WI38 (cell line): ENCODE measurements at regions not wholly inside any gene's neighbourhood (a gene's known extent, or its start where the extent isn't known, plus 50 kb on each side); places are given as distances from the start of the nearest gene placed in this dataset.

ENCODE experiments used
- H3K4me3 ChIP-seq: 2 replicates; pipeline ENCODE4 v1.5.1; 2011; ENCODE audit warnings: low read depth, mild to moderate bottlenecking, control low read depth, low read length
- TF ChIP-seq, protein P1 (sequence below): IDR thresholded peaks from 2 replicates; pipeline ENCODE4 v1.5.1; 2012; ENCODE audit warnings: low read depth, mild to moderate bottlenecking, control low read depth, low read length

DNA sequence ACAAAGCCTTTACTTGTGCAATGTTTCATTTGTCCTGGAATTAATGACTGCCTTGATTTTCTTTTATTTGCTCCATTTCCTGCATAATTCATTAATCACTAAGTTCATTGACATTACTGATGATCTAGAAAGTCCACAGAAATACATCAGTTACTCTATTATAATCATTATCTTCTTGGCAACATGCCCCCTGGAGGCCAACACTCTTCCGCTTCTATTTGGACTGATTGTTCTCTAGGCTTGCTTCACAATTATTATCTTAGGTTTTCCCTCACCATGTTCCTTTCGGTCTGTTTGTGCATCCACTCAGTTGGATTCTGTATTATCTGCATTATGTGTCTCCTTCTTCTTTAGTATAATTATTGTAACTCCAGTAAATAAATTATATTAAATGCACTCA lies 461.0 kb upstream of the CDH2 start:
- TF ChIP-seq, protein P1, sequence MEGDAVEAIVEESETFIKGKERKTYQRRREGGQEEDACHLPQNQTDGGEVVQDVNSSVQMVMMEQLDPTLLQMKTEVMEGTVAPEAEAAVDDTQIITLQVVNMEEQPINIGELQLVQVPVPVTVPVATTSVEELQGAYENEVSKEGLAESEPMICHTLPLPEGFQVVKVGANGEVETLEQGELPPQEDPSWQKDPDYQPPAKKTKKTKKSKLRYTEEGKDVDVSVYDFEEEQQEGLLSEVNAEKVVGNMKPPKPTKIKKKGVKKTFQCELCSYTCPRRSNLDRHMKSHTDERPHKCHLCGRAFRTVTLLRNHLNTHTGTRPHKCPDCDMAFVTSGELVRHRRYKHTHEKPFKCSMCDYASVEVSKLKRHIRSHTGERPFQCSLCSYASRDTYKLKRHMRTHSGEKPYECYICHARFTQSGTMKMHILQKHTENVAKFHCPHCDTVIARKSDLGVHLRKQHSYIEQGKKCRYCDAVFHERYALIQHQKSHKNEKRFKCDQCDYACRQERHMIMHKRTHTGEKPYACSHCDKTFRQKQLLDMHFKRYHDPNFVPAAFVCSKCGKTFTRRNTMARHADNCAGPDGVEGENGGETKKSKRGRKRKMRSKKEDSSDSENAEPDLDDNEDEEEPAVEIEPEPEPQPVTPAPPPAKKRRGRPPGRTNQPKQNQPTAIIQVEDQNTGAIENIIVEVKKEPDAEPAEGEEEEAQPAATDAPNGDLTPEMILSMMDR: no peak

DNA sequence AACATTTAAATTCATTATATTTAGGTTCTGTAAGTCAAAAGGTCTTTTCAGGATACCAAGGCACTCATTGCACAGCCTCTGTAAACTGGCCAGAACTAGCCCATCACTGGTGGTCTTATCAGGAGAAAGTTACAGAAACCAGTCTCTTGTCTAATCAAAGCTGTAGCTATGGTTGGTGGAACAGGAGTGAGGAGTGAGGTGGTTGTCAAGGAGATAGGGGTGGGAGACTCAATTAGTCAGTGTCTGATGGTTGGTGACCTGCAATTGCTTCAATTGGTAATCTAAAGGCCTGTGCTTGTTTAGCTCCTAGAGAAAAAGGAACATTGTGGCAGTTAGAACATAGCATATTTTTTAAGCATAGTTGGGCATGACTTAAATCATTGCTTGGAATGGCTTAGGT lies 458.6 kb upstream of the CDH2 start:
- H3K4me3 ChIP-seq: no peak overlapping the region
- TF ChIP-seq, protein P1: no peak

More for the DNA sequence above, 461.0 kb upstream of the CDH2 start:
- no peak overlapping the region for H3K4me3 ChIP-seq

DNA sequence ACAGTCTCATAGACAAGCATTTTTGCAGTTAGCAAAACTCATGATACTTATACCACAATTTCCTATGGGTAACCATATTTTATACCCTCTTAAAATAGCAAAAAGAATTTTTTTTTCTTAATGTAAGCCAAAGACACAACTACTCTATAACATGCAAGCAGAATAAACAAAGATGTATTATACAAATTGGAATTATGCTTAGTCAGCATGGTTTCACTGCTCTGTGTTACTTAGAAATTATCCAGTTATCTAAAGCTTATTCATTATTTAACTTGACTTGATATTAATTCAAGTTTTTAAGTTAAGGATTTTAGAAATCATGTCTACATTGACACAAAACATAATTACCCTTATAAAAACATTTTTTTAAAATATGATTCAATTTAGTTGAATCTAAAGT lies 449.8 kb upstream of the CDH2 start:
- TF ChIP-seq, protein P1: no peak
- no peak overlapping the region for H3K4me3 ChIP-seq

DNA sequence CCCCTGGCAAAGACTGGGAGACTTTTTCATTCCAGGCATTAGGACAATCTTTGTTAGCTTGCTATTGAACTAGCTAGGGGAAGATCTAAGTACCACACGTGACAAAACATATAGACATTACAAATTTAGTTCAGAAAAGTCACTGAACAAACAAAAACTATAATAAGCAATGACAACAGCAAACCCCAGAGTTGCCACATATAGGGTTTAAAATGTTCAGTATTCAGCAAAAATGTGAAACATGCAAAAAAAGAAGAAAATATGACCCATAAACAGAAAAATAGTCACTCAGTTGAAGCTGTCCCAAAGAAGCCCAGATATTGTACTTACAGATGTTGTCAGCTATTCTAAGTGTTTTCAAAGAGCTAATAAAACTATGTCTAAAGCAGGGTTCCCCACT lies 431.1 kb upstream of the CDH2 start:
- TF ChIP-seq, protein P1: no peak
- H3K4me3 ChIP-seq: no peak overlapping the region

DNA sequence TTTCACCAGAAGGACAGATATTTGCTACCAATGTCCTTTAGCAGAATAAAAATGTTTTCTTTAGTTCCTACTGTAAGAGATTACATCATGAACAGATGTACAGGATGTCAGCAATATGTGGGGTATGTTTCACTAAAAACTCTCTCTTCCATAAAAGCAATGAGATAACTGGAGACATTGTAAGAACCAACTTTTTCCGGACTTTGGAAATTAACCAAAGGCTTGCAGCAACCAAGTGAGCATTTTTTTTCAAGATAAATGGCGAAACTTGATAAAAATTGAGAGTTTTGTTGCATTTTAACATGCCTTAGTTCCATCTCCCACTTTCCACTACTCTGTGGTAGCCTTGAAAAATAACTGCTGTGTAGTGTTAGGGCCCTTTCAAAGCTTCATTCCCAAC lies 429.8 kb upstream of the CDH2 start:
- TF ChIP-seq, protein P1: no peak
- H3K4me3 ChIP-seq: no peak overlapping the region

DNA sequence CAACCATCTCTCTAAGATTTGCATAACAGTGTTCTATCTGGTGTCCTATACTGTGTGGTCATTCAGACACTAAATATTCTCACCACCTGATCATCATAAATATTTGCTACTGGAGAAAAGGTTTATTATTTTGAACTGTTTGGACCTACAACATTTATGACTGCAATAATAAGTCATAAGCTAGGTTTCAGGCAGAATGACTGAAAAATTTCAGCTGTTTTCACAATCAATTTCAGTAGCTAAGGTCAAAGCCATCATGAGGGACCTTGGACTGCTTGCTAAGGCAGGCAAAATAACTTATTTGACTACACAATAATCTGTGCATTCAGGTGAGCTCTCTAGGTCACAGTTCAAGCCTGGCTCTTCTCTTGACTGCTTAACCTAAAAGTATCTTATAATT lies 425.5 kb upstream of the CDH2 start:
- TF ChIP-seq, protein P1: no peak
- H3K4me3 ChIP-seq: no peak overlapping the region

DNA sequence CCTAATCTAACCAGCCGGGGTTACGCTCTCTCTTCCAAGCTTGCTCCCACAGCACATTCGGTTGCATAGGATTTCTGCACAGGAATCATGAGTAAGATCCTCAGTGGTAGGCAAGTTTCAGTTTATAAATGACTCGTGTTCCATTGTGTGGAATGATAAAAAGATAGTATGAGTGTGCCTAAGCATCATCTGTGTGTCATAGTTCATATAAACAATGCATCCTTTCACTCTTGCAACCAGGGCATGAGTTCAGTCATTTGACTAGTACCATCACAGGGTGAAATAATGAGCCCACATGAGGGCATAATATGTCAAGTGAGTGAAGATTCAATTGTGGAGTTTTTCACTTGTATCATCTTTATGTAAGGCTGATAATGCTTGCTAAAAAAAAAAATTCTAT lies 417.1 kb upstream of the CDH2 start:
- no peak overlapping the region for H3K4me3 ChIP-seq

More for the DNA sequence above, 417.1 kb upstream of the CDH2 start:
- TF ChIP-seq, protein P1: no peak
